Stomach (tissue), 8 donors: ENCODE measurements at regions not wholly inside any gene's neighbourhood (a gene's known extent, or its start where the extent isn't known, plus 50 kb on each side); places are given as distances from the start of the nearest gene placed in this dataset.
"Not testable (repeated sequence)": the region's sequence is repeated elsewhere in the genome, so short reads cannot be mapped to it uniquely, and the experiment has no call there.

Source experiments
- DNase-seq, 2 donors: peaks; one replicate each; pipeline versions ENCODE4 v3.0.0 to v3.0.0-alpha.2; 2013 to 2019
- H3K27ac ChIP-seq, 5 donors: fragments of 200-600 bp in 4 of 5; sonication (generic) in 4 of 5; one replicate each; pipeline ENCODE4 v1.5.1; 2013 to 2019; ENCODE audit warnings: mild to moderate bottlenecking in 1 of 5, moderate library complexity in 1 of 5
- H3K27me3 ChIP-seq, 3 donors: fragments of 200-600 bp; sonication (generic); one replicate each; pipeline ENCODE4 v1.5.1; 2017 to 2019; ENCODE audit warnings: mixed run types in 1 of 3
- H3K36me3 ChIP-seq, 4 donors: fragments of 200-600 bp; sonication (generic); 1 replicate in 3 of 4; 2 replicates in 1 of 4; pipeline ENCODE4 v1.5.1; 2016 to 2019
- H3K4me1 ChIP-seq, 4 donors: fragments of 200-600 bp; sonication (generic); one replicate each; pipeline ENCODE4 v1.5.1; 2016 to 2019
- H3K4me3 ChIP-seq, 4 donors: fragments of 200-600 bp; sonication (generic) in 3 of 4; one replicate each; pipeline ENCODE4 v1.5.1; 2016 to 2019; ENCODE audit warnings: mild to moderate bottlenecking in 1 of 4
- H3K9me3 ChIP-seq, 4 donors: fragments of 200-600 bp; sonication (generic); one replicate each; pipeline ENCODE4 v1.5.1; 2016 to 2019
- CTCF ChIP-seq, 7 experiments: fragments of 450-650 bp in 4 of 7; fragments of 200-600 bp in 3 of 7; sonication (generic) in 3 of 7; IDR thresholded peaks; one replicate each; pipeline ENCODE4 v1.5.1; 2016 to 2019; ENCODE audit warnings: antibody characterized with exemption in 7 of 7, control low read depth in 2 of 7, mild to moderate bottlenecking in 1 of 7
- EP300 ChIP-seq: sonication (generic); formaldehyde crosslinking; IDR thresholded peaks from one replicate; pipeline ENCODE4 v1.6.1; 2017; ENCODE audit warnings: antibody characterized with exemption
- POLR2A ChIP-seq, 4 donors: fragments of 450-650 bp; IDR thresholded peaks; one replicate each; pipeline ENCODE4 v1.6.1; 2016; ENCODE audit warnings: antibody characterized with exemption in 4 of 4, control low read depth in 2 of 4, mild to moderate bottlenecking in 1 of 4, moderate library complexity in 1 of 4
- POLR2AphosphoS5 ChIP-seq, 3 donors: sonication (generic); formaldehyde crosslinking; IDR thresholded peaks; one replicate each; pipeline ENCODE4 v1.6.1; 2016; ENCODE audit warnings: antibody characterized with exemption in 3 of 3
- WGBS, 5 donors: extraction: QIAGEN DNeasy Blood & Tissue Kit in 3 of 5; methylation state at CpG; one replicate each; pipeline versions ENCODE4 v1.1.5 to v1.1.7; 2013 to 2018; 5-methylcytosine and 5-hydroxymethylcytosine counted together
- intact Hi-C: fragments of 100-400 bp; cut with DNase I; formaldehyde crosslinking; loops from one replicate; pipeline ENCODE4 v1.15.1; 2023; ENCODE audit warnings: low total_unique reads
- donor health status: healthy with polysubstance abuse.
- donor health status: Bipolar disorder and iron deficiency.
- donor health status: healthy.

- Histone ChIP-seq H3K9me3 (no peaks in the 10 kb centered on the region), H3K4me1 (no peaks in the 10 kb centered on the region), H3K36me3 (no peaks in the 10 kb centered on the region), H3K4me3 (no peak overlapping the region), H3K27me3 (no peaks in the 10 kb centered on the region), H3K27ac (no peak overlapping the region)
- WGBS, 5 donors, result 82 to 89% (median 89%) methylated on average over 2 to 4 of the region's 4 CpGs; no CpG with 5 or more reads in 2 of the 5 donors
- DNase-seq, result no peak
- no peak for TF ChIP-seq EP300
- no peak for TF ChIP-seq POLR2A (IDR thresholded peaks at IDR 0.05)
- no peak for TF ChIP-seq POLR2AphosphoS5 (IDR thresholded peaks at IDR 0.05)
- TF ChIP-seq CTCF (IDR thresholded peaks at IDR 0.05), result no peak
- intact Hi-C loops, result no loop called here
Measured at GRCh38 chrY:19559161-19559560, 185.4 kb downstream of the KDM5D start.

GRCh38 chrY:19549671-19550466 lies 194.7 kb downstream of the KDM5D start:
- intact Hi-C loops, result no loop called here
- WGBS, 5 donors, result 44 to 51% (median 49%) methylated on average over 16 to 18 of the region's 18 CpGs; no CpG with 5 or more reads in 2 of the 5 donors

GRCh38 chrY:19541475-19542306 lies 202.8 kb downstream of the KDM5D start:
- intact Hi-C loops, result no loop called here
- WGBS, 5 donors, result 48 to 72% (median 52%) methylated on average over 28 to 31 of the region's 31 CpGs; no CpG with 5 or more reads in 2 of the 5 donors
- Histone ChIP-seq H3K36me3 (no peaks in the 10 kb centered on the region), H3K9me3 (no peaks in the 10 kb centered on the region), H3K27ac (no peak overlapping the region), H3K27me3 (no peaks in the 10 kb centered on the region), H3K4me1 (no peaks in the 10 kb centered on the region), H3K4me3 (no peak overlapping the region)
- TF ChIP-seq CTCF (IDR thresholded peaks at IDR 0.05), result no peak
- TF ChIP-seq EP300, result no peak
- TF ChIP-seq POLR2AphosphoS5 (IDR thresholded peaks at IDR 0.05), result no peak
- TF ChIP-seq POLR2A (IDR thresholded peaks at IDR 0.05), result no peak
- no peak for DNase-seq

More at GRCh38 chrY:19549671-19550466, 194.7 kb downstream of the KDM5D start:
- no peaks in the 10 kb centered on the region for H3K4me1 ChIP-seq
- no peak overlapping the region for H3K4me3 ChIP-seq
- no peaks in the 10 kb centered on the region for H3K27me3 ChIP-seq
- DNase-seq, result no peak
- no peak overlapping the region for H3K27ac ChIP-seq
- H3K9me3 ChIP-seq, result no peaks in the 10 kb centered on the region
- no peak for TF ChIP-seq POLR2A (IDR thresholded peaks at IDR 0.05)
- H3K36me3 ChIP-seq, result no peaks in the 10 kb centered on the region

- intact Hi-C loops, H3K4me1 ChIP-seq, H3K9me3 ChIP-seq, H3K27ac ChIP-seq, DNase-seq, H3K4me3 ChIP-seq, H3K27me3 ChIP-seq, H3K36me3 ChIP-seq: not testable (repeated sequence)
- 94 to 98% (median 96%) methylated on average over 7 to 14 of the region's 14 CpGs; no CpG with 5 or more reads in 2 of the 5 donors for WGBS, 5 donors
Measured at GRCh38 chrY:19535697-19536096, 208.8 kb downstream of the KDM5D start.

GRCh38 chrY:19521976-19522375 lies 222.6 kb downstream of the KDM5D start:
- Histone ChIP-seq H3K27ac (no peak overlapping the region), H3K27me3 (no peaks in the 10 kb centered on the region), H3K4me1 (no peaks in the 10 kb centered on the region), H3K9me3 (no peaks in the 10 kb centered on the region), H3K36me3 (no peaks in the 10 kb centered on the region), H3K4me3 (no peak overlapping the region)
- no peak for TF ChIP-seq POLR2A (IDR thresholded peaks at IDR 0.05)
- DNase-seq, result no peak
- intact Hi-C loops, result no loop called here
